CD14-positive monocyte (primary cell): ENCODE measurements at regions not wholly inside any gene's neighbourhood (a gene's known extent, or its start where the extent isn't known, plus 50 kb on each side); places are given as distances from the start of the nearest gene placed in this dataset.

ENCODE experiments used
- DNase-seq, 3 donors: peaks; one replicate each; pipeline ENCODE4 v3.0.0-alpha.2; 2011 to 2022
- H2AFZ ChIP-seq: 2 replicates; pipeline ENCODE4 v1.6.0; 2012; ENCODE audit warnings: mild to moderate bottlenecking, low read depth, low read length, inconsistent platforms; ENCODE audit not compliant: insufficient read depth, poor library complexity, severe bottlenecking
- H3K27ac ChIP-seq, 2 donors: 1 replicate in 1 of 2; 2 replicates in 1 of 2; pipeline ENCODE4 v1.5.1; 2012 to 2013; ENCODE audit warnings: low read length in 2 of 2, control low read depth in 1 of 2, inconsistent platforms in 1 of 2, low read depth in 1 of 2, mild to moderate bottlenecking in 1 of 2
- H3K27me3 ChIP-seq, 2 donors: one replicate each; pipeline versions ENCODE4 v1.6.0 to v1.6.1; 2011 to 2013; ENCODE audit warnings: low read length in 2 of 2; ENCODE audit not compliant: control insufficient read depth in 2 of 2, insufficient read depth in 2 of 2
- H3K36me3 ChIP-seq, 2 donors: replicated peaks in 1 of 2; 1 replicate in 1 of 2; 2 replicates in 1 of 2; pipeline versions ENCODE4 v1.5.1 to v1.6.1; 2012 to 2013; ENCODE audit warnings: low read length in 2 of 2, control low read depth in 1 of 2, inconsistent platforms in 1 of 2, mild to moderate bottlenecking in 1 of 2; ENCODE audit not compliant: insufficient read depth in 2 of 2, control insufficient read depth in 1 of 2
- H3K4me1 ChIP-seq, 2 donors: 1 replicate in 1 of 2; 2 replicates in 1 of 2; pipeline versions ENCODE4 v1.5.1 to v1.6.1; 2012 to 2013; ENCODE audit warnings: low read length in 2 of 2, control low read depth in 1 of 2, inconsistent platforms in 1 of 2, mild to moderate bottlenecking in 1 of 2, moderate library complexity in 1 of 2; ENCODE audit not compliant: insufficient read depth in 2 of 2, control insufficient read depth in 1 of 2
- H3K4me2 ChIP-seq: replicated peaks from 2 replicates; pipeline ENCODE3; 2012; ENCODE audit warnings: low read length, moderate library complexity, mild to moderate bottlenecking; ENCODE audit not compliant: poor library complexity, severe bottlenecking; ENCODE audit errors: extremely low read depth
- H3K4me3 ChIP-seq, 3 experiments: fragments of 200-600 bp in 1 of 3; sonication (generic) in 1 of 3; replicated peaks in 1 of 3; 1 replicate in 2 of 3; 2 replicates in 1 of 3; pipeline ENCODE4 v1.5.1; 2011 to 2013; ENCODE audit warnings: low read length in 3 of 3, mild to moderate bottlenecking in 3 of 3, control low read depth in 2 of 3, low read depth in 2 of 3, inconsistent platforms in 1 of 3, moderate library complexity in 1 of 3
- H3K79me2 ChIP-seq: 2 replicates; pipeline ENCODE4 v1.6.0; 2012; ENCODE audit warnings: mild to moderate bottlenecking, control low read depth, inconsistent platforms, low read length, moderate library complexity; ENCODE audit not compliant: insufficient read depth
- H3K9ac ChIP-seq: 2 replicates; pipeline ENCODE4 v1.6.0; 2017; ENCODE audit warnings: low read length, mild to moderate bottlenecking; ENCODE audit not compliant: insufficient read depth, poor library complexity, severe bottlenecking
- H3K9me3 ChIP-seq, 2 donors: replicated peaks in 1 of 2; 1 replicate in 1 of 2; 2 replicates in 1 of 2; pipeline versions ENCODE4 v1.5.1 to v1.6.1; 2012 to 2013; ENCODE audit warnings: low read length in 2 of 2, control low read depth in 1 of 2; ENCODE audit not compliant: control insufficient read depth in 1 of 2, insufficient read depth in 1 of 2
- H4K20me1 ChIP-seq: 2 replicates; pipeline ENCODE4 v1.6.0; 2012; ENCODE audit warnings: mild to moderate bottlenecking, low read length, control low read depth, moderate library complexity; ENCODE audit not compliant: insufficient read depth
- H3K27ac Mint-ChIP-seq, 7 donors: one replicate each; pipeline ENCODE4 v1.8.0; 2020; ENCODE audit warnings: mild to moderate bottlenecking in 7 of 7, mixed read lengths in 7 of 7, moderate library complexity in 6 of 7, inconsistent platforms in 2 of 7
- H3K27me3 Mint-ChIP-seq, 3 donors: one replicate each; pipeline ENCODE4 v1.8.0; 2021 to 2022; ENCODE audit warnings: low read depth in 3 of 3, mild to moderate bottlenecking in 3 of 3, mixed read lengths in 3 of 3, moderate library complexity in 3 of 3, inconsistent platforms in 1 of 3
- H3K36me3 Mint-ChIP-seq, 2 donors: one replicate each; pipeline ENCODE4 v1.8.0; 2020; ENCODE audit warnings: mixed read lengths in 2 of 2, inconsistent platforms in 1 of 2, mild to moderate bottlenecking in 1 of 2
- H3K4me1 Mint-ChIP-seq: one replicate; pipeline ENCODE4 v1.8.0; 2020; ENCODE audit warnings: mild to moderate bottlenecking, mixed read lengths
- H3K4me3 Mint-ChIP-seq, 2 donors: one replicate each; pipeline ENCODE4 v1.8.0; 2020; ENCODE audit warnings: mild to moderate bottlenecking in 2 of 2, mixed read lengths in 2 of 2, moderate library complexity in 1 of 2
- H3K9me3 Mint-ChIP-seq, 7 donors: one replicate each; pipeline ENCODE4 v1.8.0; 2020 to 2022; ENCODE audit warnings: mixed read lengths in 7 of 7, mild to moderate bottlenecking in 6 of 7, moderate library complexity in 6 of 7, inconsistent platforms in 2 of 7
- WGBS: methylation state at CpG from one replicate; pipeline ENCODE4 v1.1.5; 2013; ENCODE audit warnings: missing lambda C conversion rate; ENCODE audit not compliant: insufficient coverage; 5-methylcytosine and 5-hydroxymethylcytosine counted together
- intact Hi-C, 2 donors: fragments of 100-400 bp; cut with micrococcal nuclease; formaldehyde crosslinking; loops; one replicate each; pipeline versions ENCODE4 v1.15.0 to v1.15.1; 2023
- TF ChIP-seq, protein P1 (sequence below): fragments of 200-600 bp; IDR thresholded peaks from one replicate; pipeline ENCODE4 v1.8.0; 2022; ENCODE audit warnings: antibody characterized with exemption, mild to moderate bottlenecking

DNA sequence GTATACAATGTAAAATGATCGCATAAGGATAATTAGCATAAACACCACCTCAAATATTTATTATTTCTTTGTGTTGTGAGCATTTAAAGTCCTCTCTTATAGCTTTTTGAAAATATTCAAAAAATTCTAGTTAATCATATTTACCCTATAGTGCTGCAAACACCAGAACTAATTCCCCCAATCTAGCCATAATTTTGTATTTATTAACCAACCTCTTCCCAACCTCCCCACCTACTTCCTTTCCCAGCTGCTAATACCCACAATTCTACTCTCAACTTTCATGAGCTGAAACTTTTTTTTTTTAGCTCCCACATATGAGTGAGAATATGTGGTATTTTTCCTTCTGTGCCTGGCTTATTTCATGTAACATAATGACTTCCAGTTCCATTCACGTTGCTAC is 317.8 kb upstream of the ATP10B start:
- Histone ChIP-seq H3K9ac (no peak overlapping the region), H3K79me2 (no peaks in the 10 kb centered on the region), H3K27me3 (no peaks in the 10 kb centered on the region), H2AFZ (no peak overlapping the region), H4K20me1 (no peaks in the 10 kb centered on the region), H3K36me3 (no peaks in the 10 kb centered on the region), H3K9me3 (peaks cover 0 to 14% of the 10 kb centered on the region in 2 donors), H3K4me1 (no peaks in the 10 kb centered on the region), H3K4me2 (no peak overlapping the region), H3K27ac (no peak overlapping the region), H3K4me3 (no peak overlapping the region)
- H3K4me1 Mint-ChIP-seq = no peaks in the 10 kb centered on the region
- TF ChIP-seq, protein P1, sequence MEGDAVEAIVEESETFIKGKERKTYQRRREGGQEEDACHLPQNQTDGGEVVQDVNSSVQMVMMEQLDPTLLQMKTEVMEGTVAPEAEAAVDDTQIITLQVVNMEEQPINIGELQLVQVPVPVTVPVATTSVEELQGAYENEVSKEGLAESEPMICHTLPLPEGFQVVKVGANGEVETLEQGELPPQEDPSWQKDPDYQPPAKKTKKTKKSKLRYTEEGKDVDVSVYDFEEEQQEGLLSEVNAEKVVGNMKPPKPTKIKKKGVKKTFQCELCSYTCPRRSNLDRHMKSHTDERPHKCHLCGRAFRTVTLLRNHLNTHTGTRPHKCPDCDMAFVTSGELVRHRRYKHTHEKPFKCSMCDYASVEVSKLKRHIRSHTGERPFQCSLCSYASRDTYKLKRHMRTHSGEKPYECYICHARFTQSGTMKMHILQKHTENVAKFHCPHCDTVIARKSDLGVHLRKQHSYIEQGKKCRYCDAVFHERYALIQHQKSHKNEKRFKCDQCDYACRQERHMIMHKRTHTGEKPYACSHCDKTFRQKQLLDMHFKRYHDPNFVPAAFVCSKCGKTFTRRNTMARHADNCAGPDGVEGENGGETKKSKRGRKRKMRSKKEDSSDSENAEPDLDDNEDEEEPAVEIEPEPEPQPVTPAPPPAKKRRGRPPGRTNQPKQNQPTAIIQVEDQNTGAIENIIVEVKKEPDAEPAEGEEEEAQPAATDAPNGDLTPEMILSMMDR = no peak
- no peak overlapping the region for H3K4me3 Mint-ChIP-seq
- no peak for DNase-seq
- intact Hi-C loops = no loop called here
- no peak overlapping the region for H3K27ac Mint-ChIP-seq
- no peaks in the 10 kb centered on the region for H3K36me3 Mint-ChIP-seq
- no CpG with 5 or more reads among the region's 2 CpGs for WGBS
- H3K9me3 Mint-ChIP-seq = peaks cover 2 to 18% (median 5%) of the 10 kb centered on the region in 7 donors
- H3K27me3 Mint-ChIP-seq = no peaks in the 10 kb centered on the region

DNA sequence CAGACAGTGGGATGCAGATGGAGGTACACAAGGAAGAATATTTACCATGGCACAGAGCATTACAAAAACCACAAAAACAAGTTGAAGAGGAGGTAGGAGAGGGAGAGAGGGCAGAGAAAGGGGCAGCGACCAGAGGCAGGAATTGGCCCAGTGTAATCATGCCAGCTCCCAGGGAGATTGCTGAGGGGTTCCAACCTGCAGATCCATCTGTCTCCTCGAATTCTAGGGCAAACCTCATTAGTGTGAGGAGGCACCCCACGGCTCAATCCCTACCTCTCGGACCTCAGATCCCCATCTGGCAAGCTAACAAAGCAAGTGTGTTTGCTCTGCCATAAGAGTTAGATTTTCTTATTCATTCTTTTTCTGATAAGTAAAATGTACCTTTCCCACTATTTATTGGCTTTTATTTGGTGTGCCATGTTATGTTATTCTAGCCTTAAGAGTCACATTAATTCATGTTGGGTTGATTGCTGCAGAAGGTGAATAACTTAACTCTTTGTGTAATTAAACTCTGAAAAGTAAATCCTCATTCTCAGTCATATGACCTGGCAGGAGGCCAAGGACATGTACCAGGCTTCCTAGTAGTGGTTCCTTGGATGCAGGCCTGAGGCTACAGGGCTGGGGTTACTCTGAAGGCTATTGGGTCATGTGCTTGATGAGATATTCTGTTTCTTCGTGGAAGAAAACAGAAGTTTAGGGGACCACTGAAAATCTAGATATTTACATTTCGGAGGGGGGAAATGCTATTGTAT is 315.2 kb upstream of the ATP10B start:
- no peaks in the 10 kb centered on the region for H3K27me3 Mint-ChIP-seq
- H3K27ac ChIP-seq = no peak overlapping the region
- H3K4me2 ChIP-seq = no peak overlapping the region
- H3K79me2 ChIP-seq = no peaks in the 10 kb centered on the region
- no peaks in the 10 kb centered on the region for H4K20me1 ChIP-seq
- TF ChIP-seq, protein P1 = no peak
- intact Hi-C loops = no loop called here
- WGBS = 57% methylated on average over 2 of the region's 6 CpGs
- H3K4me3 ChIP-seq = no peak overlapping the region
- no peak for DNase-seq
- no peaks in the 10 kb centered on the region for H3K27me3 ChIP-seq
- H3K36me3 Mint-ChIP-seq = no peaks in the 10 kb centered on the region
- peaks cover 0 to 14% of the 10 kb centered on the region in 2 donors for H3K9me3 ChIP-seq
- H3K9ac ChIP-seq = no peak overlapping the region
- peaks cover 0 to 18% (median 5%) of the 10 kb centered on the region in 7 donors for H3K9me3 Mint-ChIP-seq
- H3K4me3 Mint-ChIP-seq = no peak overlapping the region
- H2AFZ ChIP-seq = no peak overlapping the region
- H3K4me1 Mint-ChIP-seq = no peaks in the 10 kb centered on the region
- H3K4me1 ChIP-seq = no peaks in the 10 kb centered on the region
- no peaks in the 10 kb centered on the region for H3K36me3 ChIP-seq
- H3K27ac Mint-ChIP-seq = no peak overlapping the region
